Epithelial cell of esophagus (primary cell): ENCODE measurements at regions not wholly inside any gene's neighbourhood (a gene's known extent, or its start where the extent isn't known, plus 50 kb on each side); places are given as distances from the start of the nearest gene placed in this dataset.
"Not testable (repeated sequence)": the region's sequence is repeated elsewhere in the genome, so short reads cannot be mapped to it uniquely, and the experiment has no call there.

Experiments
- DNase-seq: peaks from one replicate; pipeline ENCODE4 v3.0.0; 2010; ENCODE audit warnings: low read depth
- H3K4me3 ChIP-seq: 2 replicates; pipeline ENCODE4 v1.5.1; 2011; ENCODE audit warnings: mild to moderate bottlenecking, low read length, control low read depth
- TF ChIP-seq, protein P1 (sequence below): IDR thresholded peaks from 2 replicates; pipeline ENCODE4 v1.5.1; 2011; ENCODE audit warnings: low read depth, mild to moderate bottlenecking, low read length, control low read depth, inconsistent platforms; ENCODE audit not compliant: insufficient read depth; ENCODE audit errors: missing control alignments

GRCh38 chr4:169846396-169846795, 88.7 kb upstream of the HPF1 start:
- no peak for DNase-seq
- TF ChIP-seq, protein P1, sequence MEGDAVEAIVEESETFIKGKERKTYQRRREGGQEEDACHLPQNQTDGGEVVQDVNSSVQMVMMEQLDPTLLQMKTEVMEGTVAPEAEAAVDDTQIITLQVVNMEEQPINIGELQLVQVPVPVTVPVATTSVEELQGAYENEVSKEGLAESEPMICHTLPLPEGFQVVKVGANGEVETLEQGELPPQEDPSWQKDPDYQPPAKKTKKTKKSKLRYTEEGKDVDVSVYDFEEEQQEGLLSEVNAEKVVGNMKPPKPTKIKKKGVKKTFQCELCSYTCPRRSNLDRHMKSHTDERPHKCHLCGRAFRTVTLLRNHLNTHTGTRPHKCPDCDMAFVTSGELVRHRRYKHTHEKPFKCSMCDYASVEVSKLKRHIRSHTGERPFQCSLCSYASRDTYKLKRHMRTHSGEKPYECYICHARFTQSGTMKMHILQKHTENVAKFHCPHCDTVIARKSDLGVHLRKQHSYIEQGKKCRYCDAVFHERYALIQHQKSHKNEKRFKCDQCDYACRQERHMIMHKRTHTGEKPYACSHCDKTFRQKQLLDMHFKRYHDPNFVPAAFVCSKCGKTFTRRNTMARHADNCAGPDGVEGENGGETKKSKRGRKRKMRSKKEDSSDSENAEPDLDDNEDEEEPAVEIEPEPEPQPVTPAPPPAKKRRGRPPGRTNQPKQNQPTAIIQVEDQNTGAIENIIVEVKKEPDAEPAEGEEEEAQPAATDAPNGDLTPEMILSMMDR, result no peak
- H3K4me3 ChIP-seq, result no peak overlapping the region

- H3K4me3 ChIP-seq, result no peak overlapping the region
- TF ChIP-seq, protein P1, result no peak
- peak; percentile 39 for DNase-seq
These were observed 84.0 kb upstream of the HPF1 start for GRCh38 chr4:169841776-169842175.

DNA sequence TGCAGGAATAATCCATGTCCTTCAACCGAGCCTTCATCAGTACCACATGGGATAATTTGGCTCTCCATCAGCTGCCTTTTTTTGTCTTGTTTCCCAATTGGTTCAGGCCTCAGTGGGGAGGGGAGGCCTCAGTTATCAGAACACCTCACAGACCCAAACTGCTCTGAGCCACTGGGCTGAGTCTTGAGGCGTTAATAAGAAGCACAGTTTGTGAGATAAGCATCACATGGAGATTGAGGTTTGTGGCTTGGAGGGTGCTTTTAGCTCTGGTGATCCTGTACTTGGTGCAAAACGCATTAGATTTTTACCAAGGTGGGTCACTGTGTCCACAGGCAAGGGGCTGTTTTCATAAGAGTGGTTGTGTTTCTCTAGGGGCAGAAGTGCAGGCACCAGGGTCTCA, 82.8 kb upstream of the HPF1 start:
- no peak for DNase-seq
- TF ChIP-seq, protein P1, result no peak
- no peak overlapping the region for H3K4me3 ChIP-seq

GRCh38 chr4:169828329-169828728, 70.6 kb upstream of the HPF1 start:
- not testable (repeated sequence) for H3K4me3 ChIP-seq, DNase-seq

- TF ChIP-seq, protein P1, result no peak
- no peak overlapping the region for H3K4me3 ChIP-seq
- DNase-seq, result no peak
These were observed 69.0 kb upstream of the HPF1 start for GRCh38 chr4:169826634-169827187.

- peak; percentile 83 for DNase-seq
- no peak overlapping the region for H3K4me3 ChIP-seq
- TF ChIP-seq, protein P1, result no peak
These were observed 65.9 kb upstream of the HPF1 start for GRCh38 chr4:169823685-169824084.

GRCh38 chr4:169821402-169821801, 63.7 kb upstream of the HPF1 start:
- TF ChIP-seq, protein P1, result no peak
- no peak overlapping the region for H3K4me3 ChIP-seq

More at GRCh38 chr4:169821402-169821801, 63.7 kb upstream of the HPF1 start:
- DNase-seq, result no peak
